ENCODE measurements at regions not wholly inside any gene's neighbourhood (a gene's known extent, or its start where the extent isn't known, plus 50 kb on each side); places are given as distances from the start of the nearest gene placed in this dataset.

- H3K27me3 Mint-ChIP-seq (ENCODE audit: low read depth): no peaks in the 10 kb centered on the region; the same call in none of the 2 replicates
- TF ChIP-seq CTCF (conservative IDR thresholded peaks at IDR 0.05): no peak
- H2BK12ac ChIP-seq (ENCODE audit: insufficient read length, low read depth, low read length): no peak overlapping the region
- H2BK120ac ChIP-seq (ENCODE audit: low read depth, low read length, poor library complexity, severe bottlenecking): no peak overlapping the region
- no peaks in the 10 kb centered on the region for H3K79me1 ChIP-seq (ENCODE audit: insufficient read depth, low read depth, low read length, poor library complexity, severe bottlenecking)
- H3K18ac ChIP-seq (ENCODE audit: insufficient read length, low read depth, low read length): no peak overlapping the region
- H4K5ac ChIP-seq (ENCODE audit: insufficient read length, low read depth, low read length): no peak overlapping the region
- no peak overlapping the region for H2BK15ac ChIP-seq (ENCODE audit: low read depth, low read length)
- no peak overlapping the region for H3K23ac ChIP-seq (ENCODE audit: insufficient read length, low read depth, low read length)
- no peak overlapping the region for H3K4ac ChIP-seq (ENCODE audit: low read depth, low read length)
- H3K4me2 ChIP-seq (ENCODE audit: insufficient read depth, insufficient read length, low read length): no peak overlapping the region
- no peak overlapping the region for H3K9ac ChIP-seq (ENCODE audit: extremely low read depth, insufficient read length, low read length)
- H2BK5ac ChIP-seq (ENCODE audit: insufficient read length, low read length): no peak overlapping the region
- no peak overlapping the region for H3K27ac ChIP-seq (ENCODE audit: insufficient read length, low read depth, low read length)
- H3K14ac ChIP-seq (ENCODE audit: insufficient read depth, low read length): no peak overlapping the region
- no peak overlapping the region for H4K91ac ChIP-seq (ENCODE audit: insufficient read length, low read depth, low read length)
- no peak for DNase-seq
- H3K36me3 Mint-ChIP-seq (ENCODE audit: insufficient read depth in 1 of 3, low read depth in 3 of 3): no peaks in the 10 kb centered on the region
- peaks cover 3% of the 10 kb centered on the region for H4K20me1 ChIP-seq (ENCODE audit: control insufficient read depth, insufficient read depth, insufficient read length)
- H3K4me1 Mint-ChIP-seq: no peaks in the 10 kb centered on the region
- H3K56ac ChIP-seq (ENCODE audit: insufficient read length, low read depth, low read length): no peak overlapping the region
- no peak overlapping the region for H3K4me3 Mint-ChIP-seq
- no CpG with 5 or more reads among the region's 6 CpGs for WGBS (ENCODE audit: extremely low coverage, insufficient read length, low lambda C conversion rate)
- no peaks in the 10 kb centered on the region for H3K79me2 ChIP-seq (ENCODE audit: insufficient read depth, low read length)
- no peak overlapping the region for H4K8ac ChIP-seq (replicated peaks; ENCODE audit: insufficient read length, low read depth, low read length)
- H3K4me1 ChIP-seq (ENCODE audit: insufficient read depth, low read length): no peaks in the 10 kb centered on the region
- no peak overlapping the region for H2AFZ ChIP-seq (ENCODE audit: low read length)
- no peaks in the 10 kb centered on the region for H3K27me3 ChIP-seq (ENCODE audit: insufficient read depth, low read length)
- H3K23me2 ChIP-seq (ENCODE audit: insufficient read length, low read depth, low read length, poor library complexity, severe bottlenecking): no peaks in the 10 kb centered on the region
- H3K9me3 ChIP-seq (ENCODE audit: control insufficient read depth, low read depth, low read length): no peaks in the 10 kb centered on the region
- no peak overlapping the region for H3T11ph ChIP-seq (ENCODE audit: low read length)
- H3K27ac Mint-ChIP-seq: no peak overlapping the region
- H3K9me3 Mint-ChIP-seq: no peaks in the 10 kb centered on the region; a peak in 2 of 5 replicates
- no peak overlapping the region for H2AK5ac ChIP-seq (ENCODE audit: insufficient read length, low read length)
- no peak overlapping the region for H2BK20ac ChIP-seq (ENCODE audit: low read depth, low read length, poor library complexity, severe bottlenecking)
These were observed 421.1 kb downstream of the FGF9 start for GRCh38 chr13:22091971-22092300.
